ENCODE measurements at regions not wholly inside any gene's neighbourhood (a gene's known extent, or its start where the extent isn't known, plus 50 kb on each side); places are given as distances from the start of the nearest gene placed in this dataset.

GRCh38 chr15:70509731-70510143, 253.6 kb downstream of the UACA start:
- TF ChIP-seq CTCF (IDR thresholded peaks at IDR 0.05; ENCODE audit: low read depth, low read length) (no peak), POLR2A (IDR thresholded peaks at IDR 0.05; ENCODE audit: extremely low read depth, insufficient read length) (no peak), MYC (IDR thresholded peaks at IDR 0.05; ENCODE audit: low read depth, low read length) (no peak)
